ENCODE measurements at regions not wholly inside any gene's neighbourhood (a gene's known extent, or its start where the extent isn't known, plus 50 kb on each side); places are given as distances from the start of the nearest gene placed in this dataset.

DNA sequence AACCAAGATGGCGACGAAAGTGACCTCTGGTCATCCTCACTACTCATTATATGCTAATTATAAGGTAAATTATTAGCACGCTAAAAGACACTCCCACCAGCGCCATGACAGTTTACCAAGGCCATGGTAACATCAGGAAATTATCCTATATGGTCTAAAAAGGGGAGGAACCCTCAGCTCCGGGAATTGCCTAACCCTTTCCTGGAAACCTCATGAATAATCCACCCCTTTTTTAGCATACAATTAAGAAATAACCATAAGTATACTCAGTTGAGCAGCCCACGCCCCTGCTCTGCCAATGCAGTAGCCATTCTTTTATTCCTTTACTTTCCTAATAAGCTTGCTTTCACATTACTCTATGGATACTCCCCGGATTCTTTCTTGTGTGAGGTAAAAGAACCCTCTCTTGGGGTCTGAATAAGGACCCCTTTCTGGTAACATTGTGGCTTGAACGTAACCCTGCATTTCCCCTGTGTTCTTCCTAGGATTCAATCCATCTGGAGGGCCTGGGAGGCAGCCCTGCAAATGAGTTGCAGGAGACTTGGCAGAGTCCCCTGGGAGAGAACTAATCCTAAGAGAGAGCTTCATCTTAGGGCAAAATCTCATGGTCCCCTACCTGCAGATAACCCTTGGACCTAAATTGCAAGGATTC is 225.6 kb upstream of the JARID2 start:
- TF ChIP-seq, protein P1, sequence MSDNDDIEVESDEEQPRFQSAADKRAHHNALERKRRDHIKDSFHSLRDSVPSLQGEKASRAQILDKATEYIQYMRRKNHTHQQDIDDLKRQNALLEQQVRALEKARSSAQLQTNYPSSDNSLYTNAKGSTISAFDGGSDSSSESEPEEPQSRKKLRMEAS (IDR thresholded peaks at IDR 0.05; ENCODE audit: low read depth): no peak
- TF ChIP-seq, protein P2, sequence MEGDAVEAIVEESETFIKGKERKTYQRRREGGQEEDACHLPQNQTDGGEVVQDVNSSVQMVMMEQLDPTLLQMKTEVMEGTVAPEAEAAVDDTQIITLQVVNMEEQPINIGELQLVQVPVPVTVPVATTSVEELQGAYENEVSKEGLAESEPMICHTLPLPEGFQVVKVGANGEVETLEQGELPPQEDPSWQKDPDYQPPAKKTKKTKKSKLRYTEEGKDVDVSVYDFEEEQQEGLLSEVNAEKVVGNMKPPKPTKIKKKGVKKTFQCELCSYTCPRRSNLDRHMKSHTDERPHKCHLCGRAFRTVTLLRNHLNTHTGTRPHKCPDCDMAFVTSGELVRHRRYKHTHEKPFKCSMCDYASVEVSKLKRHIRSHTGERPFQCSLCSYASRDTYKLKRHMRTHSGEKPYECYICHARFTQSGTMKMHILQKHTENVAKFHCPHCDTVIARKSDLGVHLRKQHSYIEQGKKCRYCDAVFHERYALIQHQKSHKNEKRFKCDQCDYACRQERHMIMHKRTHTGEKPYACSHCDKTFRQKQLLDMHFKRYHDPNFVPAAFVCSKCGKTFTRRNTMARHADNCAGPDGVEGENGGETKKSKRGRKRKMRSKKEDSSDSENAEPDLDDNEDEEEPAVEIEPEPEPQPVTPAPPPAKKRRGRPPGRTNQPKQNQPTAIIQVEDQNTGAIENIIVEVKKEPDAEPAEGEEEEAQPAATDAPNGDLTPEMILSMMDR (IDR thresholded peaks at IDR 0.05): no peak

Data from SK-N-SH (cell line).